ENCODE measurements at regions not wholly inside any gene's neighbourhood (a gene's known extent, or its start where the extent isn't known, plus 50 kb on each side); places are given as distances from the start of the nearest gene placed in this dataset.
"Not testable (repeated sequence)": the region's sequence is repeated elsewhere in the genome, so short reads cannot be mapped to it uniquely, and the experiment has no call there.

DNA sequence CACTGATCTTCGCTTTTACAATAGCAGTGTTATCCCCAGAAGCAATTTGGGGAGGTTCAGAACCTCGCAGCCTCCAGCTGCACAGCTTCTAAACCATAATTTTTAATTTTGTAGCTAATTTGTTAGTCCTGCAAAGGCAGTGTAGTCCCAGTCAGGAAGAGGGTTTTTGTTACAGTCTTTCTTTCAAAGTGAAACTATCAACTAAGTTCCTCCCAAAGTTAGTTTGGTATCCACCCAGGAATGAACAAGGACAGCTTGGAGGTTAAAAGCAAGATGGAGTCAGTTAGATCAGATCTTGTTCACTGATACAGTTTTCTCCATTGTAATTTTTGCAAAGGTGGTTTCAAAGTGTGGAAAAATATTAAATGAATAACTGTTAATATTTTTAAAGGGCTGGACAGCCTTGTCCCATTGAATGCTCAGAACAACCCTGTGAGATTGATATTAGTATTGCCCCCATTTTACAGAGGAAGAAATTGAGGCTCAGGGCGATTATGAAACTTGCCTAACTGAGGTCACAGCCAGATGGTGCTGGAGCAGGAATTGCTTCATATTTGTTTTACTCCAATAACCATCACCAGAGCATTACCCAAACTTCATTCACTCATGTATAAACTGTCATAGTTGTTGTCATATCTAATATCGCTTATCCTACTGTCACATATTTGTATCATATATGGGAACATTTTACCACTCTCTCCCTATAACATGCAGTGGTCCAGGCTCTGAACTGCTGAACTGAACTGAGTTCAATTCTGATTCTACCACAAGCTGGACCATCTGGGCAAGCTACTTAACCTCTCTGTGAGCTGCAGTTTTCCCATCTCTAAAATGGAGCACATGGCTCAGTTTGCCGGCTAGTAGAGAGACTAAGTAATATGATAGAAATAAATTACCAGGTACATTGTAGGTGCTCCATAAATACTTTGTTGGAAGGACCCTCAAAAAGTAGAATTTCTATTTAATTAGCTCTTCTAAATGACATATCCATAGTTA lies 213.8 kb downstream of the BCAS1 start:
- DNase-seq (ENCODE audit: low read depth): no peak

- no peak for DNase-seq (ENCODE audit: low read depth)
Measured at GRCh38 chr20:53855733-53856132, 214.7 kb downstream of the BCAS1 start.

GRCh38 chr20:53854609-53854926 lies 215.8 kb downstream of the BCAS1 start:
- DNase-seq (ENCODE audit: low read depth): not testable (repeated sequence)

DNA sequence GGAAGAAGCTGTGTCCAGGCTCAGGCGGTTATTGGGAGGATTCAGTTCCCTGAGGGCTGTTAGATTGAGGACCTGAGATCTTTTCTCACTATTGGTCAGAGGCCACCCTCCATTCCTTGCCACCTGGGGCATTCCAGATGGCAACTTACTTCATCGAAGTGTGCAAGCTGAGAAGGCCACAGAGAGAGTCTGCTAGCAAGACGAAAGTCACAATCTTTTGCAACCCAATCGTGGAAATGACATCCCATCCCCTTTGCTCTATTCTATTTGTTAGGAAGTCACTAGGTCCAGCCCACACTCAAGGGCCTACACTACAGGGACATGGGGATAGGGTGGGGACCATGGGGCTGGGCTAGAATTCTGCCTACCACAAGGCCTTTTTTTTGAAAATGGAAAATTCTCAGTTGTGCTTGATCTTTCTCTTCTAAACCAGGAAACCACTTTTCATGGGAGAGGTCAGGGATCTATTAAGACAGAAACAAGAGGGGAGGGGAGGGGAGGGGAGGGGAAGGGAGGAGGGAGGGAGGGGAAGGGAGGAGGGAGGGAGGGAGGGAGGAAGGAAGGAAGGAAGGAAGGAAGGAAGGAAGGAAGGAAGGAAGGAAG lies 217.2 kb downstream of the BCAS1 start:
- DNase-seq (ENCODE audit: low read depth): no peak

DNA sequence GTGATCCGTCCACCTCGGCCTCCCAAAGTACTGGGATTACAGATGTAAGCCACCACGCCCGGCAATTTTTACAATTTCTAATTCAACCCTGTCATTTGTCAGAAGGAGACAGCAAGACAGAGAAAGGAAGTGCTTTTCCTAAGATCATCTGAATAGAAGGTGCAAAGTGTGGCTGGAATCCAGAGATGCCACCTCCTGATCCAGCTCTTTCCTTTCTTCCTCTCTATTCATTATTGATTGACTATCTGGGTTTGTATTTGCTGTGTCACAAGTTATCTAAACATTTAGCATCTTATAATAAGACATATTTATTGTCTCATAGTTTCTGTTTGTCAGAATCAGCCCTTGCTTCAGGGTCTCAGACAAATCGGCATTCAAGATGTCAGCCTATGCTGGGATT lies 217.7 kb downstream of the BCAS1 start:
- DNase-seq (ENCODE audit: low read depth): no peak

GRCh38 chr20:53852014-53852413 lies 218.4 kb downstream of the BCAS1 start:
- no peak for DNase-seq (ENCODE audit: low read depth)

- DNase-seq (ENCODE audit: low read depth): no peak
Measured at GRCh38 chr20:53850319-53850718, 220.1 kb downstream of the BCAS1 start.

GRCh38 chr20:53849471-53850059 lies 220.8 kb downstream of the BCAS1 start:
- no peak for DNase-seq (ENCODE audit: low read depth)

DNA sequence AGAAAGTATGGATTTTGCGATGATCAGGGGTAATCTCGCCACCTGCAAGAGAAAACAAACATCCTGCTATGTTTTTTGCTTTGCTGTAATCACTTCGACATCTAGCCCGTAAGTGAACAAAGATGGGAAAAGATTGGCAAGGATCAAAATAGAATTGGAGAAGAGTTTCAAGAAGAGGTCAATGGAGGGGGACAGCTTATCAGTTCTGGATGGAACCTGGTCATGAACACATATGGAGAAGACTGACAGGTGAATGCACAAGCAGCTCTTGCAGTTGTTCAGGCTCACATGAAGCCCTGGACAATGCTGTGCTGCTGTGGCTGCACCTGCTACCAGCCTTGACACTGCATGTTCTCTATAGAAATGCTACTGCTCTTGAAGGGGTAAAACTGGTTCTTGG lies 222.1 kb downstream of the BCAS1 start:
- no peak for DNase-seq (ENCODE audit: low read depth)

GRCh38 chr20:53847837-53848170 lies 222.6 kb downstream of the BCAS1 start:
- DNase-seq (ENCODE audit: low read depth): no peak

- DNase-seq (ENCODE audit: low read depth): no peak
Measured at GRCh38 chr20:53847139-53847836, 223.1 kb downstream of the BCAS1 start.

DNA sequence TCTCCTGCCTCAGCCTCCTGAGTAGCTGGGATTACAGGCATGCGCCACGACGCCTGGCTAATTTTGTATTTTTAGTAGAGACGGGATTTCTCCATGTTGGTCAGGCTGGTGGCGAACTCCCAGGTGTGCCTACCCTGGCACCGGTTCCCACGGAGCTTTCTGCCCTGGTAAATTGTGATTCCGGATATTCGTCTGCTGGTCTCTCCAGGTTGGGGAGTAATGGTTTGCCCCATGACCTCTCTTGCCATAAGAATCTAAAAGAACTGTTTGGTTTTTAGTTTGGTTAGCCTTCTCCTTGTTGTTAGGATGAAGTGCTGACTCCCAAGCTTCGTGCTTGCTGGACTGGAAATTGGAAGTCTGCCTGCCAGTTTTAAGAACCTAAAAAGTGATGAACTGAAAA lies 223.8 kb downstream of the BCAS1 start:
- no peak for DNase-seq (ENCODE audit: low read depth)

DNA sequence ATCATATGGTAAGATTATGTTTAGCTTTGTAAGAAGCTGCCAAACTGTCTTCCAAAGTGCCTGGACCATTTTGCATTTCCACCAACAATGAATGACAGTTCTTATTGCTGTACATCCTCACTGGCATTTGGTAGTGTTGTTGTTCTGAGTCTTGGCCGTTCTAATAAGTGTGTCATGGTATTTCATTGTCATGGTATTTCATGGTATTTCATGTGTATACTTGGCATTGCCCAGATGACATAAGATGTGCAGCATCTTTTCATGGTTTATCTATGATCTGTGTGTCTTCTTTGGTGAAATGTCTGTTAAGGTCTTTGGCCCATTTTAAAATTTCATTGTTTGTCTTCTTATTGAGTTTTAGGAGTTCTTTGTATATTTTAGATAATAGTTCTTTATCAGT lies 224.4 kb downstream of the BCAS1 start:
- DNase-seq (ENCODE audit: low read depth): no peak

DNA sequence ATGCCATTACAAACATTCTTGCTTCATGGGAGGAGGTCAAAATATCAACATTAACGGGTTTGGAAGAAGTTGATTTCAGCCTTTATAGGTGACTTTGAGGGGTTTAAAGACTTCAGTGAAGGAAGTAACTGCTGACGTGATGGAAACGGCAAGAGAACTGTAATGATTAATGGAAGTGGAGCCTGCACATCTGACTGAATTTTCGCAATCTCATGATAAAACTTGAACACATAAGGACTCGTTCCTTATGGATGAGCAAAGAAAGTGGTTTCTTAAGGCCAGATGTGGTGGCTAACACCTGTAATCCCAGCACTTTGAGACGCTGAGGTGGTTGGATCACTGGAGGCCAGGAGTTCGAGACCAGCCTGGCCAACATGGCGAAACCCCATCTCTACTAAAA lies 226.1 kb downstream of the BCAS1 start:
- DNase-seq (ENCODE audit: low read depth): no peak

GRCh38 chr20:53843645-53844044 lies 226.7 kb downstream of the BCAS1 start:
- no peak for DNase-seq (ENCODE audit: low read depth)

GRCh38 chr20:53842301-53843099 lies 227.9 kb downstream of the BCAS1 start:
- DNase-seq (ENCODE audit: low read depth): no peak

GRCh38 chr20:53841741-53842140 lies 228.7 kb downstream of the BCAS1 start:
- DNase-seq (ENCODE audit: low read depth): no peak

DNA sequence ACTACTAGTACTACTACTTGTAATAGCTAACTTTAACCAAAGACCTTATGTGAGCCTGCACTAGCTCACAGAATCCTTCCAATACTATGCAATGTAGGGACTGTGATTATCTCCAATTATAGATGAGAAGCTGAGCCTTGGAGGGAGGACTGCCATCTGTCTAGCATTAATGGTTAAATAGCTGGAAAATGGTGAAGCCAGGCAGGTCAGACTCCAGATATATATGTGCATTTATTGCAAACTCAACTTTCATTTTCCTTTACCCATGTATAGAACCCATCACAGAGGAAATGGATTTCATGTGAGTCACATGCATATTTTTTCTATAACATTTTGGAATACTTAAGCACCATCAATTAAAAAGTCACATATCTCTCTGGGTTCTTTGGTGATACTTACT lies 229.9 kb downstream of the BCAS1 start:
- DNase-seq (ENCODE audit: low read depth): no peak

DNA sequence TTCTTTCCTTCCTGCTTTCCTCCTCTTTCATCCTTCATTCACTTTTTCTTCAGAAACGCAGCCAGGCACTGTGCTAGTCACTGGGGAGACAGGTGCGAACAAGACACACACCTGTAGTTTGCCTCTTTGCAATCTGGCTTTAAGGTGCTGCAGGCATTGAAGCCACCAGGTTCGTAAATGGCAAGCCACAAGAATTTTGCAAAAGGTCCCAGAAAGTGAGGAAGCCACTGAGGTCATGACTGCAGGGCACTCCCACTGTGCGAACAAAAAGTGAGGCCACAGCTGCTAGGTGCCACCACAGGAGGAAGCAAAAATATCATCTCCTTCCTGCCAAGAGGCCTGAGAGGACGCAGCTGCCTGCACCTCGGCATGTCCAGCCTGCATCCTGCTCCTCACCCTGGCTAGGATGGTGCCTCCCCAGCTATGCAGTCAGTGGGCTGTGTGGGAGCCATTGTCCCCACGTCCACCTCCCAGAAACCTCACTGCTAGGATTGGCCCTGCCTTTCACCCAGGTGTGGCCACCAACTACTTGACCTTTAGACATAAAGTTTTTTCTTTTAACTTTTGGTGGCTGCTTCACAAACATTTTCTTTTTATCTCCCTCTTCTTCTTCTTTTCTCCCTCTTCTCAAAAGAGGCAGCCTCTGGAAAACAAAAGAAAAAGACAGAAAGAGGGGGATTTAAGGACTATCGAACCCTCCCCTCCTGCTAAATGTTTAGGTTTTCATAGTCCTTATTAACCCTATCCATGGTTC lies 230.8 kb downstream of the BCAS1 start:
- no peak for DNase-seq (ENCODE audit: low read depth)

- DNase-seq (ENCODE audit: low read depth): no peak
Measured at GRCh38 chr20:53838311-53838868, 232.0 kb downstream of the BCAS1 start.
